OCI-LY1 (cell line): ENCODE measurements at regions not wholly inside any gene's neighbourhood (a gene's known extent, or its start where the extent isn't known, plus 50 kb on each side); places are given as distances from the start of the nearest gene placed in this dataset.

Experiments used
- H2AFZ ChIP-seq: fragments of 200-600 bp; sonication (generic), shearing (Covaris generic); 2 replicates; pipeline ENCODE4 v1.6.0; 2014; ENCODE audit warnings: antibody characterized with exemption, mild to moderate bottlenecking, low read length
- H3F3A ChIP-seq: fragments of 200-600 bp; sonication (generic), shearing (Covaris generic); 2 replicates; pipeline ENCODE4 v1.6.0; 2014; ENCODE audit warnings: mild to moderate bottlenecking, antibody characterized with exemption, low read length, moderate library complexity; ENCODE audit not compliant: insufficient read depth
- H3K27ac ChIP-seq: fragments of 200-600 bp; sonication (generic); 2 replicates; pipeline ENCODE4 v1.5.1; 2014; ENCODE audit warnings: low read length, mixed run types, mild to moderate bottlenecking, low read depth; ENCODE audit not compliant: poor library complexity, severe bottlenecking
- H3K27me3 ChIP-seq: fragments of 200-600 bp; sonication (generic); 2 replicates; pipeline ENCODE4 v1.6.0; 2014; ENCODE audit warnings: antibody characterized with exemption, mild to moderate bottlenecking, low read length, moderate library complexity; ENCODE audit not compliant: insufficient read depth
- H3K36me3 ChIP-seq: fragments of 200-600 bp; sonication (generic); 2 replicates; pipeline ENCODE4 v1.6.1; 2014; ENCODE audit warnings: mild to moderate bottlenecking, antibody characterized with exemption, low read length, moderate library complexity, mixed read lengths; ENCODE audit not compliant: insufficient read depth
- H3K4me1 ChIP-seq: fragments of 200-600 bp; sonication (generic); 2 replicates; pipeline ENCODE4 v1.5.1; 2014; ENCODE audit warnings: mild to moderate bottlenecking, low read length, moderate library complexity; ENCODE audit not compliant: insufficient read depth, severe bottlenecking
- H3K4me2 ChIP-seq: fragments of 200-600 bp; sonication (generic), shearing (Covaris generic); 2 replicates; pipeline ENCODE4 v1.6.1; 2014; ENCODE audit warnings: low read length
- H3K4me3 ChIP-seq: fragments of 200-600 bp; sonication (generic); 2 replicates; pipeline ENCODE4 v1.5.1; 2014; ENCODE audit warnings: low read length, low read depth, mild to moderate bottlenecking, mixed read lengths; ENCODE audit not compliant: poor library complexity, severe bottlenecking
- H3K79me2 ChIP-seq: fragments of 200-600 bp; shearing (Covaris generic); 2 replicates; pipeline ENCODE4 v1.6.1; 2016; ENCODE audit warnings: mixed run types, low read length, mixed read lengths; ENCODE audit not compliant: insufficient read depth
- H3K9ac ChIP-seq: fragments of 200-600 bp; sonication (generic), shearing (Covaris generic); 2 replicates; pipeline ENCODE4 v1.6.1; 2014; ENCODE audit warnings: mild to moderate bottlenecking, low read length, mixed read lengths
- H3K9me2 ChIP-seq: fragments of 200-600 bp; sonication (generic), shearing (Covaris generic); 2 replicates; pipeline ENCODE4 v1.6.1; 2014; ENCODE audit warnings: low read depth, mild to moderate bottlenecking, low read length, mixed read lengths
- H3K9me3 ChIP-seq: fragments of 200-600 bp; shearing (Covaris generic); 2 replicates; pipeline ENCODE4 v1.6.1; 2014; ENCODE audit warnings: low read length, mixed read lengths
- H4K20me1 ChIP-seq: fragments of 200-600 bp; sonication (generic), shearing (Covaris generic); 2 replicates; pipeline ENCODE4 v1.6.0; 2016; ENCODE audit warnings: mild to moderate bottlenecking, low read length; ENCODE audit not compliant: insufficient read depth
- CTCF ChIP-seq: fragments of 200-600 bp; sonication (generic), shearing (Covaris generic); IDR thresholded peaks from 2 replicates; pipeline ENCODE4 v1.5.1; 2017; ENCODE audit warnings: mild to moderate bottlenecking, antibody characterized with exemption, low read length, moderate library complexity, mixed read lengths
- EZH2 ChIP-seq: fragments of 200-600 bp; sonication (generic), shearing (Covaris generic); IDR thresholded peaks from 2 replicates; pipeline ENCODE4 v1.8.0; 2017; ENCODE audit warnings: borderline replicate concordance, mixed run types, mild to moderate bottlenecking, antibody characterized with exemption, low read length, moderate library complexity, mixed read lengths

- Histone ChIP-seq H3K9ac (no peak overlapping the region), H3K36me3 (no peaks in the 10 kb centered on the region), H3K4me1 (no peaks in the 10 kb centered on the region), H3K9me3 (no peaks in the 10 kb centered on the region), H3K27ac (no peak overlapping the region), H3K79me2 (no peaks in the 10 kb centered on the region), H2AFZ (no peak overlapping the region), H3K9me2 (no peaks in the 10 kb centered on the region), H3K27me3 (no peaks in the 10 kb centered on the region), H3K4me3 (no peak overlapping the region), H3K4me2 (no peak overlapping the region), H4K20me1 (no peaks in the 10 kb centered on the region), H3F3A (no peaks in the 10 kb centered on the region)
- no peak for TF ChIP-seq CTCF
- TF ChIP-seq EZH2 = no peak
Observed at GRCh38 chr10:111367531-111367930, 290.7 kb downstream of the ADRA2A start.

- Histone ChIP-seq H3K4me2 (no peak overlapping the region), H2AFZ (no peak overlapping the region), H3K9me3 (no peaks in the 10 kb centered on the region), H3K9me2 (no peaks in the 10 kb centered on the region), H3F3A (no peaks in the 10 kb centered on the region), H3K4me1 (no peaks in the 10 kb centered on the region), H3K36me3 (no peaks in the 10 kb centered on the region), H3K4me3 (no peak overlapping the region), H3K9ac (no peak overlapping the region), H3K27ac (no peak overlapping the region), H3K27me3 (no peaks in the 10 kb centered on the region), H4K20me1 (no peaks in the 10 kb centered on the region), H3K79me2 (no peaks in the 10 kb centered on the region)
- no peak for TF ChIP-seq CTCF
- TF ChIP-seq EZH2 = no peak
Observed at GRCh38 chr10:111370101-111370500, 293.3 kb downstream of the ADRA2A start.

GRCh38 chr10:111373696-111374095 lies 296.9 kb downstream of the ADRA2A start:
- Histone ChIP-seq H3K9ac (no peak overlapping the region), H3K9me3 (no peaks in the 10 kb centered on the region), H2AFZ (no peak overlapping the region), H4K20me1 (no peaks in the 10 kb centered on the region), H3K4me3 (no peak overlapping the region), H3K4me2 (no peak overlapping the region), H3K27me3 (no peaks in the 10 kb centered on the region), H3K36me3 (no peaks in the 10 kb centered on the region), H3K9me2 (no peaks in the 10 kb centered on the region), H3F3A (no peaks in the 10 kb centered on the region), H3K27ac (no peak overlapping the region), H3K4me1 (no peaks in the 10 kb centered on the region), H3K79me2 (no peaks in the 10 kb centered on the region)
- TF ChIP-seq CTCF (no peak), EZH2 (no peak)
